GM19025 (cell line): ENCODE measurements at regions not wholly inside any gene's neighbourhood (a gene's known extent, or its start where the extent isn't known, plus 50 kb on each side); places are given as distances from the start of the nearest gene placed in this dataset.
"Not testable (repeated sequence)": the region's sequence is repeated elsewhere in the genome, so short reads cannot be mapped to it uniquely, and the experiment has no call there.

ENCODE experiments used
- ATAC-seq: cut with Tn5 transposase; IDR thresholded peaks from one replicate; pipeline ENCODE4 v1.9.1; 2021; ENCODE audit warnings: mild to moderate bottlenecking, low read depth, moderate library complexity; ENCODE audit not compliant: unreplicated experiment

- no peak for ATAC-seq
Measured at GRCh38 chr7:109386959-109387358, 817.3 kb downstream of the DNAJB9 start.

- ATAC-seq, result no peak
Measured at GRCh38 chr7:109387530-109387929, 817.9 kb downstream of the DNAJB9 start.

- no peak for ATAC-seq
Measured at GRCh38 chr7:109391240-109391639, 821.6 kb downstream of the DNAJB9 start.

GRCh38 chr7:109402107-109402506 lies 832.4 kb downstream of the DNAJB9 start:
- no peak for ATAC-seq

- no peak for ATAC-seq
Measured at GRCh38 chr7:109407756-109408155, 838.1 kb downstream of the DNAJB9 start.

GRCh38 chr7:109437957-109438356 lies 868.3 kb downstream of the DNAJB9 start:
- ATAC-seq, result no peak

GRCh38 chr7:109449760-109450159 lies 880.1 kb downstream of the DNAJB9 start:
- ATAC-seq, result no peak

GRCh38 chr7:109456116-109456515 lies 886.4 kb downstream of the DNAJB9 start:
- ATAC-seq, result no peak

- ATAC-seq, result no peak
Measured at GRCh38 chr7:109460296-109460695, 890.6 kb downstream of the DNAJB9 start.

GRCh38 chr7:109462171-109462570 lies 892.5 kb downstream of the DNAJB9 start:
- no peak for ATAC-seq

- ATAC-seq, result not testable (repeated sequence)
Measured at GRCh38 chr7:109467729-109468128, 898.1 kb downstream of the DNAJB9 start.

GRCh38 chr7:109473172-109473571 lies 903.5 kb downstream of the DNAJB9 start:
- ATAC-seq, result no peak

GRCh38 chr7:109476409-109476808 lies 906.7 kb downstream of the DNAJB9 start:
- no peak for ATAC-seq

- ATAC-seq, result no peak
Measured at GRCh38 chr7:109479388-109479787, 909.7 kb downstream of the DNAJB9 start.

- not testable (repeated sequence) for ATAC-seq
Measured at GRCh38 chr7:109490607-109491006, 920.9 kb downstream of the DNAJB9 start.

- ATAC-seq, result no peak
Measured at GRCh38 chr7:109497053-109497452, 927.4 kb downstream of the DNAJB9 start.

GRCh38 chr7:109498131-109498530 lies 928.5 kb downstream of the DNAJB9 start:
- ATAC-seq, result no peak

- ATAC-seq, result no peak
Measured at GRCh38 chr7:109503421-109503820, 933.7 kb downstream of the DNAJB9 start.

GRCh38 chr7:109522585-109522984 lies 952.9 kb downstream of the DNAJB9 start:
- ATAC-seq, result no peak

GRCh38 chr7:109527833-109528232 lies 958.2 kb downstream of the DNAJB9 start:
- ATAC-seq, result no peak

- ATAC-seq, result no peak
Measured at GRCh38 chr7:109529712-109530111, 960.0 kb downstream of the DNAJB9 start.

GRCh38 chr7:109532262-109532992 lies 962.8 kb downstream of the DNAJB9 start:
- ATAC-seq, result no peak

- ATAC-seq, result no peak
Measured at GRCh38 chr7:109545686-109546085, 976.0 kb downstream of the DNAJB9 start.
